GM19468 (cell line): ENCODE measurements at regions not wholly inside any gene's neighbourhood (a gene's known extent, or its start where the extent isn't known, plus 50 kb on each side); places are given as distances from the start of the nearest gene placed in this dataset.

ENCODE experiments used
- ATAC-seq: cut with Tn5 transposase; IDR thresholded peaks from one replicate; pipeline ENCODE4 v1.9.1; 2021; ENCODE audit warnings: mild to moderate bottlenecking, moderate library complexity, moderate number of reproducible peaks; ENCODE audit not compliant: unreplicated experiment; ENCODE audit errors: extremely low read depth

GRCh38 chr2:53303012-53303578 lies 464.5 kb upstream of the CHAC2 start:
- no peak for ATAC-seq

DNA sequence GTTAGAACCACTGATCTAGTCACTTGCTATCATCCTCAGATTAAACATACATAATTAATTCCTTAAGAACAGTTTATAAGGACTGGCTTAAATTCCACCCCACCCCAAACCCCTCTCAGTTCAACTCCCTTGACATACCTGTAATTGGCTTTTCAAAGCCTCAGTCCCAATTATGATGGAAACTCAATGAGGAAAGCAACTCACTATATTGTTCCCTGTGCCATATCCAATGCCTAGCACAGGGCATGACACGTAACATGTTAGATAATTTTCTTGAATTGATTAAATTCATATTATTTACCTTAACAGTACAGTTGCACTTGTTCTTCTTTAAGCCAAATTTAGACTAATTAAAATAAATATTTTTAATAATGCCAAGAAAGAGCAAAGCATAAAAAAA lies 465.1 kb upstream of the CHAC2 start:
- no peak for ATAC-seq

GRCh38 chr2:53289309-53290006 lies 478.1 kb upstream of the CHAC2 start:
- no peak for ATAC-seq

GRCh38 chr2:53286345-53286744 lies 481.3 kb upstream of the CHAC2 start:
- ATAC-seq, result no peak

- no peak for ATAC-seq
Measured at GRCh38 chr2:53275743-53276142, 491.9 kb upstream of the CHAC2 start.

- ATAC-seq, result no peak
Measured at GRCh38 chr2:53268626-53269025, 499.0 kb upstream of the CHAC2 start.

GRCh38 chr2:53268086-53268485 lies 499.5 kb upstream of the CHAC2 start:
- ATAC-seq, result no peak

GRCh38 chr2:53265544-53266299 lies 501.9 kb upstream of the CHAC2 start:
- ATAC-seq, result no peak

DNA sequence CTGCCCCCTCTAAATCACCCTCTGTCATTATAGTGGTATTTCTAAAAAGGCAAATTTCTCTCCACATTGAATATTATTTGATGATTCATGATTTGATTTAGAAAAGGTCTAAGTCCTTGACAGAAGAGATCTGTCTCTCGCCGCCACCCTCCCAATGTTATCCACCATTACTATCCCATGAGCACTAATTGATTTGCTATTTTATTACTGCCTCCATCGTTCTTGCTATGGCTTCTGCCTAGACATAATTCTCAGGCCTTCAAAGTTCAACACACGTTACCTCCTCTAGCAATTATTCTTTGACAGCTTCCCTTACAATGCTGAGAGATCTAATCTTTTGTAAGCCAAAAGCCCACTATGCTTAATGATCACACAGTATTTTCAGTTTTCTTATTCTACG lies 507.0 kb upstream of the CHAC2 start:
- ATAC-seq, result no peak

DNA sequence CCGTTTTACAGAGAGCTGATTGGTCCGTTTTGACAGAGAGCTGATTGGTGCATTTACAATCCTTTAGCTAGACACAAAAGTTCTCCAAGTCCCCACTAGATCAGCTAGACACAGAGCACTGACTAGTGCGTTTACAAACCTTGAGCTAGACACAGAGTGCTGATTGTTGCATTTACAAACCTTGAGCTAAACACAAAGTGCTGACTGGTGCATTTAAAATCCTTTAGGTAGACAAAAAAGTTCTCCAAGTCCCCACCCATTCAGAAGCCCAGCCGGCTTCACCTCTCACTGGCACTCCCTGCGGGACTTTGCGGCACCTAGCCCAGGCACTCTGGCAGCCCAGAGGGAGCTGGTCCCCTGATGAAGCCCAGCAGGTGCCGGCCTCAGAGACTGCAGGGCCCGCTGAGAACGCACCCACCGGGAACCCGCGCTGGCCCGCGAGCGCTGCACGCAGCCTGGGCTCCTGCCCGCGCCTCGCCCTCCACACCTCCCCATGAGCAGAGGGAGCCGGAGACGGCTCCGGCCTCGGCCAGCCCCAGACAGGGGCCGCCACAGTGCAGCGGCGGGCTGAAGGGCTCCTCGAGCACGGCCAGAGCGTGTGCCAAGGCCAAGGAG lies 508.1 kb upstream of the CHAC2 start:
- no peak for ATAC-seq

- no peak for ATAC-seq
Measured at GRCh38 chr2:53257287-53257686, 510.3 kb upstream of the CHAC2 start.

GRCh38 chr2:53253244-53253643 lies 514.4 kb upstream of the CHAC2 start:
- ATAC-seq, result no peak

- no peak for ATAC-seq
Measured at GRCh38 chr2:53252115-53252514, 515.5 kb upstream of the CHAC2 start.

- ATAC-seq, result no peak
Measured at GRCh38 chr2:53247956-53248735, 519.5 kb upstream of the CHAC2 start.

DNA sequence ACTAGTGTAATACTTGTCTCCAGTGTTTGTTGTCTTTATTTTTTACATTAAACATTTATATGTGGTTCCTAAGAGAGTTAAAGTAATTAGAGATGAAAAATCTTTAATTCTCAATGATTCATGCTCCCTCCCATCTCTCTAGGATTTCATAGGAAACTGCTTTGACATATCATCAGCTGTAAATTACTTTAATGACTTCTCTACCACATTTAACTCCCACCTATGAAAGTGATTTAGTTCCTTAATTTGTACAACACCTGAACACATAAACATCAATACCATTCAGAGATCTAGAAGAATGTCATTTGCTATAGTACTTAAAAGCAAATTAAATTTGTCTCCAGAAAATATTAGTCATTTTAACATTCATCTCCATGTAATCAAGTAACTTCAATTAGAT lies 524.2 kb upstream of the CHAC2 start:
- no peak for ATAC-seq

- ATAC-seq, result no peak
Measured at GRCh38 chr2:53242090-53242489, 525.5 kb upstream of the CHAC2 start.

DNA sequence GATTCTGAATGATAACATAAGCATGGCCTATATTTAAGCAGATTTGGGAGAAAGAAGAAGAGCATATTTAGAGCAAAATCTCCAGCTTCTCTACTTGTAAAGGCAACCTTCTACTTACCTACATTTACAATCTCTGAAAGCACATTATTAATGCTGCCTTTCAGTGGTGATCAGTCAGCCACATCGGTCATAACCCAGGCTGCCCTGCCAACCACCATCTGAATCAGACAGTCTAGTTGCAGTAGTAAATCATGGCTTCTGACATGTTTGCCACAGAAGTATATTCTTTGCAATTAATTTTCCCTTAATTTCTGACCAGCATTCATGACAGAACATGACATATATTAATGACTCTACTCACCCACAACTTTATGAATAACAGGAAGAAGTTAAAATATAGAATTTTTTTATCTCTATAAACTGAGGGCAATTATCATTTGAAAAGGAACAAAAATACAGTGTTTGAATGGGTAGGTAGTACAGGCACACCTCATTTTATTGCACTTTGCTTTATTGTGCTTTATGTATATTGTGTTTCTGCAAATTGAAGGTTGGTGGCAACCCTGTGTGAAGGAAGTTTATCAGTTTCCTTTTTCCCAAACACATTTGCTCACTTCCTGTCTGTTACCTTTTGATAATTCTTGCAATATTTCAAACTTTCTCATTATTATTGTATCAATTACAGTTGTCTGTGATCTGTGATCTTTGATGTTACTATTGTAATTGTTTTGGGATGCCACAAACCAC lies 531.6 kb upstream of the CHAC2 start:
- no peak for ATAC-seq

DNA sequence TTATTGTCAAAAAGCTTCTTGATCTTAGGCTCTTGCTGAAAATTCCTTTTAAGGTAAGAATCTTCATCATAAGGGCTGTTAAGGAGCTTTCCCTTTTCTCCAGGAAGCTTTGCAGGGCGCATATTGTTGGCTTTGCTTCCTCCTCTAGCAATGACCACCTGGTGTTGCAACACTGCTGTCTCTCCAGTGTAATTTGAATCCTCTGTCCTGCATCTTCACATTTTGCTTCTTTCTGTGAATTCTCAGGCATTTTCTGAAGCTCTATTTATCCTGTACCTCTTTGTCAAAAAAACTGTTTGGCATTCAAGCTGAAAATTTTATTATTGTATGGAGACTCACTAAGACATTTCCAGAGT lies 533.1 kb upstream of the CHAC2 start:
- ATAC-seq, result no peak

DNA sequence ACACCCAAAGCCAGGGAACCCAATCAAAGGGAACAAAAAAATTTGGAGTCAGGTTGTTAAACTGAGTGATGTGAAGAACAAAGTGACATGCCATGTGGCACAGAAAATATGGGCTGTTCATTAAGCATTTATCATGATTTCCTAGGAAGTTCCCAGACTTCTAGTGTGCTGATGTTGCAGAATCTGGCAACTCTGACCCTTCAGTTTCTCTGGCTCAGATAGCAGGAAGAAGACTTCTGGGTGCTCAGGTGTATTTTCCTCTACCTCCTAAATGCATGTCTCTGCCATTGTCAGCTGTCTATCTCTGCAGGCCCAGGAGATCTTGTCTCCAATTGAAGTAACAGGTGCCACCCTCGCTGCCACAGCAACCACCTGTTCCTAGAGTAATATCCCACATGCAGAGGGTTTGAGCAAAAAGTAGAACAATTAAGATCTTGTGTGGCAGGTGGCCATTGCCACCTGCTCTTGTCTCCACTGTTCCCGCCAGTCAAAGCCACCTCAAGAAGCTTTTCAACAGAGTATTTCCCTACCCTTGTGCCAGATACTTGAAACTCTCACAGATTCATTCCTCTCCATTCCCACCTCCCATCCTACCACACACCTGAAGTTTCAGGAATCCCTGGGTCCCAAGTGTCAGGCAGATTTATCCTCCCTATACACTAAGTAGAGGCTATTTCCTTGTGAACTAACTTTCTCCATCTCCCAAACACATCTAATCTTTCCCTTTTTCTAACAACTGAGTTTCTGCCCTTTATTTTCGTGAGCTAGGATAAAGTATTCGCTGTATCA lies 533.7 kb upstream of the CHAC2 start:
- ATAC-seq, result no peak
